ENCODE measurements at regions not wholly inside any gene's neighbourhood (a gene's known extent, or its start where the extent isn't known, plus 50 kb on each side); places are given as distances from the start of the nearest gene placed in this dataset.

GRCh38 chr4:78689700-78690323 is 86.3 kb upstream of the BMP2K start:
- TF ChIP-seq CTCF (IDR thresholded peaks at IDR 0.05) = no peak
- TF ChIP-seq POLR2A (IDR thresholded peaks at IDR 0.05) = no peak

Data from esophagus squamous epithelium (tissue), 4 donors.